GM12878 (cell line): ENCODE measurements at regions not wholly inside any gene's neighbourhood (a gene's known extent, or its start where the extent isn't known, plus 50 kb on each side); places are given as distances from the start of the nearest gene placed in this dataset.

Experiments
- BACH1 ChIP-seq: fragments of 450-650 bp; IDR thresholded peaks from 2 replicates; pipeline ENCODE4 v1.6.1; 2017; ENCODE audit warnings: mild to moderate bottlenecking, borderline replicate concordance
- BCL11A ChIP-seq: IDR thresholded peaks from 2 replicates; pipeline ENCODE4 v1.6.1; 2011; ENCODE audit warnings: low read depth, low read length
- CBFB ChIP-seq: IDR thresholded peaks from 2 replicates; pipeline ENCODE4 v1.6.1; 2016; ENCODE audit warnings: antibody characterized with exemption, low read depth
- GABPA ChIP-seq: IDR thresholded peaks from 2 replicates; pipeline ENCODE4 v1.6.1; 2014; ENCODE audit warnings: antibody characterized with exemption, low read depth, mild to moderate bottlenecking, inconsistent platforms
- HDAC6 ChIP-seq: fragments of 200-600 bp; sonication (generic); IDR thresholded peaks from one replicate; pipeline ENCODE4 v1.8.0; 2017; ENCODE audit warnings: antibody characterized with exemption; ENCODE audit not compliant: unreplicated experiment
- IKZF1 ChIP-seq: fragments of 450-650 bp; conservative IDR thresholded peaks from 2 replicates; pipeline ENCODE4 v1.6.1; 2017; ENCODE audit warnings: antibody characterized with exemption, mild to moderate bottlenecking
- KLF5 ChIP-seq: fragments of 450-650 bp; IDR thresholded peaks from 2 replicates; pipeline ENCODE4 v1.6.1; 2014; ENCODE audit warnings: mild to moderate bottlenecking; ENCODE audit not compliant: partially characterized antibody
- MTA3 ChIP-seq: IDR thresholded peaks from 2 replicates; pipeline ENCODE4 v1.6.1; 2012; ENCODE audit warnings: low read length, inconsistent platforms, borderline replicate concordance
- NBN ChIP-seq: fragments of 450-650 bp; IDR thresholded peaks from 2 replicates; pipeline ENCODE4 v1.6.1; 2016
- NR2F1 ChIP-seq: fragments of 450-650 bp; conservative IDR thresholded peaks from 2 replicates; pipeline ENCODE4 v1.6.1; 2017; ENCODE audit warnings: mild to moderate bottlenecking
- PAX5 ChIP-seq: IDR thresholded peaks from 2 replicates; pipeline ENCODE4 v1.6.1; 2011; ENCODE audit warnings: low read depth, low read length, borderline replicate concordance
- REST ChIP-seq: IDR thresholded peaks from 2 replicates; pipeline ENCODE4 v1.6.1; 2012; ENCODE audit warnings: mild to moderate bottlenecking, low read depth, low read length
- STAT1 ChIP-seq: fragments of 450-650 bp; conservative IDR thresholded peaks from 2 replicates; pipeline ENCODE4 v1.6.1; 2014; ENCODE audit warnings: antibody characterized with exemption, mild to moderate bottlenecking
- SUZ12 ChIP-seq: fragments of 200-600 bp; sonication (generic); IDR thresholded peaks from one replicate; pipeline ENCODE4 v1.6.1; 2018; ENCODE audit warnings: antibody characterized with exemption, mild to moderate bottlenecking; ENCODE audit not compliant: unreplicated experiment
- ZBTB11 ChIP-seq: fragments of 450-650 bp; formaldehyde crosslinking; IDR thresholded peaks from 2 replicates; pipeline ENCODE4 v1.5.0; 2022; ENCODE audit warnings: mild to moderate bottlenecking, missing genetic modification characterization
- ZNF207 ChIP-seq: fragments of 450-650 bp; IDR thresholded peaks from 2 replicates; pipeline ENCODE4 v1.6.1; 2014; ENCODE audit warnings: antibody characterized with exemption, mild to moderate bottlenecking, borderline replicate concordance
- ZSCAN29 ChIP-seq: fragments of 450-650 bp; IDR thresholded peaks from 2 replicates; pipeline ENCODE4 v1.6.1; 2017; ENCODE audit warnings: mild to moderate bottlenecking, moderate library complexity
- TF ChIP-seq, protein P1 (sequence below): fragments of 450-650 bp; IDR thresholded peaks from 2 replicates; pipeline ENCODE4 v1.6.1; 2017; ENCODE audit warnings: antibody characterized with exemption, mild to moderate bottlenecking, moderate library complexity

GRCh38 chr7:17492437-17492836 is 194.0 kb downstream of the AHR start (continued):
- TF ChIP-seq IKZF1 (peak; percentile 65), REST (no peak), CBFB (no peak), ZSCAN29 (0 out of 2 replicates have a peak, but pooled peaks have one; percentile 31), BCL11A (peak; percentile 76), ZBTB11 (CRISPR knock-in tag) (no peak), PAX5 (no peak), NR2F1 (no peak), SUZ12 (no peak), NBN (0 out of 2 replicates have a peak, but pooled peaks have one; percentile 40), GABPA (no peak), STAT1 (no peak), KLF5 (no peak), MTA3 (no peak), BACH1 (peak; percentile 51; the same call in 1 of the 2 replicates), HDAC6 (no peak), ZNF207 (no peak)
- TF ChIP-seq, protein P1, sequence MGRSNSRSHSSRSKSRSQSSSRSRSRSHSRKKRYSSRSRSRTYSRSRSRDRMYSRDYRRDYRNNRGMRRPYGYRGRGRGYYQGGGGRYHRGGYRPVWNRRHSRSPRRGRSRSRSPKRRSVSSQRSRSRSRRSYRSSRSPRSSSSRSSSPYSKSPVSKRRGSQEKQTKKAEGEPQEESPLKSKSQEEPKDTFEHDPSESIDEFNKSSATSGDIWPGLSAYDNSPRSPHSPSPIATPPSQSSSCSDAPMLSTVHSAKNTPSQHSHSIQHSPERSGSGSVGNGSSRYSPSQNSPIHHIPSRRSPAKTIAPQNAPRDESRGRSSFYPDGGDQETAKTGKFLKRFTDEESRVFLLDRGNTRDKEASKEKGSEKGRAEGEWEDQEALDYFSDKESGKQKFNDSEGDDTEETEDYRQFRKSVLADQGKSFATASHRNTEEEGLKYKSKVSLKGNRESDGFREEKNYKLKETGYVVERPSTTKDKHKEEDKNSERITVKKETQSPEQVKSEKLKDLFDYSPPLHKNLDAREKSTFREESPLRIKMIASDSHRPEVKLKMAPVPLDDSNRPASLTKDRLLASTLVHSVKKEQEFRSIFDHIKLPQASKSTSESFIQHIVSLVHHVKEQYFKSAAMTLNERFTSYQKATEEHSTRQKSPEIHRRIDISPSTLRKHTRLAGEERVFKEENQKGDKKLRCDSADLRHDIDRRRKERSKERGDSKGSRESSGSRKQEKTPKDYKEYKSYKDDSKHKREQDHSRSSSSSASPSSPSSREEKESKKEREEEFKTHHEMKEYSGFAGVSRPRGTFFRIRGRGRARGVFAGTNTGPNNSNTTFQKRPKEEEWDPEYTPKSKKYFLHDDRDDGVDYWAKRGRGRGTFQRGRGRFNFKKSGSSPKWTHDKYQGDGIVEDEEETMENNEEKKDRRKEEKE: no peak
